ENCODE measurements at regions not wholly inside any gene's neighbourhood (a gene's known extent, or its start where the extent isn't known, plus 50 kb on each side); places are given as distances from the start of the nearest gene placed in this dataset.
A peak's percentile ranks its signal among the peaks of the same experiment; 100 is the strongest.

DNA sequence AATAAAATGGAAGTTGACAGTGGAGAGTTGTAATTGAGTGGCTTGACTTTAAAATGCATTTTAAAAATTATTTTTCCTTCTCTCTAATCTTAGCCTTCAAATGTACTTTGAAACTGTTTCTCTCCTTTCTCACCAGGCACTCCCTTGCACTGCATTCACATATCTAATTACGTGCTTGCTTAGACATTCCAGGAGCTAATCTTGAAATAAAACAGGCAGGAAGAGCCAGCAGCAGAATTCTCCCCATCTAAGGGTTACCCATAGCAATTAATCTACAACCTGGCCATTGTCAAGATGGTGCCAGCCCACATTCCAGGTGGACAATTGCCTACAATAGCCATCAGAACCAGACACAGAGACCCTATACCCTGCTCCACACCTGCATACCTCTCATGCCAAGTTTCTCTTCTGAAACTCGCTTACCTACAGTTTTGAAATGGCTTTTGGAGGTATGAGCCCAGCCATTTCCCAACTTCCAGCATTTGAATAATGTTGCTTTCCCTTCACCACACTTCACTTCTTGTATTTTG lies 167.6 kb upstream of the GJE1 start:
- DNase-seq (ENCODE audit: unreplicated experiment): no peak
- Mint-ChIP-seq H3K9me3 (ENCODE audit: unreplicated experiment) (no peaks in the 10 kb centered on the region), H3K4me3 (ENCODE audit: unreplicated experiment) (no peak overlapping the region), H3K4me1 (ENCODE audit: insufficient read depth, unreplicated experiment) (no peaks in the 10 kb centered on the region), H3K36me3 (ENCODE audit: insufficient read depth, unreplicated experiment) (no peaks in the 10 kb centered on the region), H3K27me3 (ENCODE audit: insufficient read depth, unreplicated experiment) (no peaks in the 10 kb centered on the region), H3K27ac (ENCODE audit: low read depth, unreplicated experiment) (no peak overlapping the region)
- ChIA-PET POLR2A (interaction anchor here (0.5 kb wide), 1 partner anchor 209 kb away, joined by 3 read pairs; no protein-coding TSS in a partner anchor), CTCF (interaction anchor here (0.6 kb wide), 2 partner anchors 212 to 311 kb away, joined by 3 to 5 read pairs; no protein-coding TSS in a partner anchor)
- intact Hi-C loops (cut with micrococcal nuclease): no loop called here
- TF ChIP-seq, protein P1, sequence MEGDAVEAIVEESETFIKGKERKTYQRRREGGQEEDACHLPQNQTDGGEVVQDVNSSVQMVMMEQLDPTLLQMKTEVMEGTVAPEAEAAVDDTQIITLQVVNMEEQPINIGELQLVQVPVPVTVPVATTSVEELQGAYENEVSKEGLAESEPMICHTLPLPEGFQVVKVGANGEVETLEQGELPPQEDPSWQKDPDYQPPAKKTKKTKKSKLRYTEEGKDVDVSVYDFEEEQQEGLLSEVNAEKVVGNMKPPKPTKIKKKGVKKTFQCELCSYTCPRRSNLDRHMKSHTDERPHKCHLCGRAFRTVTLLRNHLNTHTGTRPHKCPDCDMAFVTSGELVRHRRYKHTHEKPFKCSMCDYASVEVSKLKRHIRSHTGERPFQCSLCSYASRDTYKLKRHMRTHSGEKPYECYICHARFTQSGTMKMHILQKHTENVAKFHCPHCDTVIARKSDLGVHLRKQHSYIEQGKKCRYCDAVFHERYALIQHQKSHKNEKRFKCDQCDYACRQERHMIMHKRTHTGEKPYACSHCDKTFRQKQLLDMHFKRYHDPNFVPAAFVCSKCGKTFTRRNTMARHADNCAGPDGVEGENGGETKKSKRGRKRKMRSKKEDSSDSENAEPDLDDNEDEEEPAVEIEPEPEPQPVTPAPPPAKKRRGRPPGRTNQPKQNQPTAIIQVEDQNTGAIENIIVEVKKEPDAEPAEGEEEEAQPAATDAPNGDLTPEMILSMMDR (IDR thresholded peaks at IDR 0.05; ENCODE audit: unreplicated experiment): no peak
- no TSS peak for BruUV-seq (replicated peaks)

DNA sequence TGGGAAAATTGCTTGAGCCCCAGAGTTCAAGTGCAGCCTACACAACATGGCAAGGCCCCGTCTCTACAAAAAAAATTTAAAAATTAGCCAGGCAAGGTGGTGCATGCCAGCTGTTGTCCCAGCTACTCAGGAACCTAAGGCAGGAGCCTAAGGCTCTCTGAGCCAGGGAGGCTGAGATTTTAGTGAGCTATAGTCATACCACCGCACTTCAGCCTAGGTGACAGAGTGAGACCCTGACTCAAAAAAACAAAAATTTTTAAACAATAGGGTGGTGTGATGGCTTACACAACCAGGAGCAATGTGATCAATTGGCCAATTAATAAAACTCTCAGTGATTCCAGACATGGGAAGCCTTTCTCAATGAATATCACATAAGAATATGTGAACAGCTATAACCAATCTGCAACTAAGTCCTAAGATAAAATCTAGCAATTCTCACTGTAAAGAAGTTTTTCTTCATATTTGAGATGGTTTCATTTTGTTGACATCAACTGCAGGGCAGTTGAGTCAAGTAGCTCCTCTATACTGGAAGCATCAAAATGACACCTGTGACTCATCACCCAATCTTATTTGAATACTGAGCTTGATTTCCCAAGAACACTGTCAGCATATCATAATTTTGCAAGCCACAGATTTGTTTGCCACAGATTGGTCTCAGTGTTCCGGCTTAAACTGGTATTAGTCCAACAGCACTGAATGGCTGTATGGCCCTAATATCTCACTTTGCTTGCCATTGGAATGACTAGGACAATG lies 169.0 kb upstream of the GJE1 start:
- POLR2A ChIA-PET: interaction anchor here (0.6 to 0.7 kb wide), 2 partner anchors 21 to 112 kb away, joined by 3 read pairs; no protein-coding TSS in a partner anchor

DNA sequence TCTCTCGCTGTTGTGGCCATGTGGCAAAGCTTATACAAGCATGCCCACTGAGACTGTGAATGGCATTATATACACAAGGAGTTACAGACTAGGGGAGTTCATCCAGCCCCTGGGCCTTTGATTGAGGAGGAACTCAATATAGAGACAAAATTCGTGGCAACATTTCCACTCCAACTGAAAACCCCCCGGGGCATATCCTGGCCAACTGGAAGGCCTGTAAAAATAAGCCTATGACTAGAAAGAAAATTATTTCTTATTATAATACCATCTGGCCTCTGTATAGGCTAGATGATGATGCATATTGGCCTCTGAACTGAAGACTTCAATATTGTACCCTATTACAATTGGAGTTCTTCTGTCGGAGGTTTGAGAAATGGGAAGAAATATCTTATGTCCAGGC lies 175.5 kb upstream of the GJE1 start:
- ChIA-PET CTCF (no interaction called here), POLR2A (no interaction called here)

More for the DNA sequence above, 169.0 kb upstream of the GJE1 start:
- peak; percentile 59 for DNase-seq (ENCODE audit: unreplicated experiment)
- H3K27me3 Mint-ChIP-seq (ENCODE audit: insufficient read depth, unreplicated experiment): no peaks in the 10 kb centered on the region
- CTCF ChIA-PET: interaction anchor here (1.1 kb wide), 1 partner anchor 14 kb away, joined by 3 read pairs; no protein-coding TSS in a partner anchor
- H3K36me3 Mint-ChIP-seq (ENCODE audit: insufficient read depth, unreplicated experiment): no peaks in the 10 kb centered on the region
- BruUV-seq (replicated peaks): no TSS peak
- no peaks in the 10 kb centered on the region for H3K4me1 Mint-ChIP-seq (ENCODE audit: insufficient read depth, unreplicated experiment)
- H3K4me3 Mint-ChIP-seq (ENCODE audit: unreplicated experiment): no peak overlapping the region
- TF ChIP-seq, protein P1 (IDR thresholded peaks at IDR 0.05; ENCODE audit: unreplicated experiment): no peak
- intact Hi-C loops (cut with micrococcal nuclease): no loop called here
- no peaks in the 10 kb centered on the region for H3K9me3 Mint-ChIP-seq (ENCODE audit: unreplicated experiment)
- H3K27ac Mint-ChIP-seq (ENCODE audit: low read depth, unreplicated experiment): no peak overlapping the region

DNA sequence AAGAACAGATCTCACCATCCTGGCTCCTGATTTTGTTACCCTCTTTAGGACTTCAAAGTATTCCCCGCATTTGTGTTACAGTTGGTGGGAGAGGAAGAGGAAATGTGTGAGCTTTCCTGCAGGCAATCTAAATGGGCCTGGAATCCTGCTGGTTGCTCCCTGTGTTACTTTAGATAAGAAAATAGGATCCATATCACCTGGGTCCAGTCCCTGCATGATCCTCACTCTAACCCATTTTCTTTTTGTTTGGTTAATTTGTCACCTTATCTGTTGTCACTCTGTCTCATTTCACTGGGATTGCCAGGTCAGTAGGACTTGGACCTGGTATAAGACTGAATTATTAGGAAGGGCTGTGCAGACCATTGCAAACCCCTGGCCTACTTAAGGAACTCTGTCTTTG lies 175.9 kb upstream of the GJE1 start:
- Mint-ChIP-seq H3K27me3 (ENCODE audit: insufficient read depth, unreplicated experiment) (no peaks in the 10 kb centered on the region), H3K4me3 (ENCODE audit: unreplicated experiment) (no peak overlapping the region), H3K36me3 (ENCODE audit: insufficient read depth, unreplicated experiment) (no peaks in the 10 kb centered on the region), H3K4me1 (ENCODE audit: insufficient read depth, unreplicated experiment) (no peaks in the 10 kb centered on the region), H3K9me3 (ENCODE audit: unreplicated experiment) (peaks cover 21% of the 10 kb centered on the region), H3K27ac (ENCODE audit: low read depth, unreplicated experiment) (no peak overlapping the region)
- DNase-seq (ENCODE audit: unreplicated experiment): no peak
- intact Hi-C loops (cut with micrococcal nuclease): no loop called here
- BruUV-seq (replicated peaks): no TSS peak
- TF ChIP-seq, protein P1 (IDR thresholded peaks at IDR 0.05; ENCODE audit: unreplicated experiment): no peak
- POLR2A ChIA-PET: no interaction called here
- CTCF ChIA-PET: no interaction called here

More for the DNA sequence above, 175.5 kb upstream of the GJE1 start:
- TF ChIP-seq, protein P1 (IDR thresholded peaks at IDR 0.05; ENCODE audit: unreplicated experiment): no peak
- Mint-ChIP-seq H3K4me3 (ENCODE audit: unreplicated experiment) (no peak overlapping the region), H3K27me3 (ENCODE audit: insufficient read depth, unreplicated experiment) (no peaks in the 10 kb centered on the region), H3K36me3 (ENCODE audit: insufficient read depth, unreplicated experiment) (no peaks in the 10 kb centered on the region), H3K27ac (ENCODE audit: low read depth, unreplicated experiment) (no peak overlapping the region), H3K4me1 (ENCODE audit: insufficient read depth, unreplicated experiment) (no peaks in the 10 kb centered on the region), H3K9me3 (ENCODE audit: unreplicated experiment) (peaks cover 18% of the 10 kb centered on the region)
- BruUV-seq (replicated peaks): no TSS peak
- intact Hi-C loops (cut with micrococcal nuclease): no loop called here
- no peak for DNase-seq (ENCODE audit: unreplicated experiment)

Data from MCF 10A (cell line).